Natural killer cell treated with Interleukin-12 subunit alpha and Interleukin-12 subunit beta and Interleukin-15 and Interleukin-18, amount 100 ng/mL, for 72 hours (primary cell): ENCODE measurements at regions not wholly inside any gene's neighbourhood (a gene's known extent, or its start where the extent isn't known, plus 50 kb on each side); places are given as distances from the start of the nearest gene placed in this dataset.
A peak's percentile ranks its signal among the peaks of the same experiment; 100 is the strongest.
"Not testable (repeated sequence)": the region's sequence is repeated elsewhere in the genome, so short reads cannot be mapped to it uniquely, and the experiment has no call there.

Experiments
- ATAC-seq, 2 donors: fragments of 150-1000 bp; cut with Tn5 transposase in 1 of 2; sonication (Bioruptor Pico), chemical (Tn5 transposase) in 1 of 2; 2 replicates each; pipeline ENCODE4 v1.10.0; 2021
- DNase-seq: peaks from one replicate; pipeline ENCODE4 v3.0.0; 2022; ENCODE audit warnings: low spot score
- H3K27ac Mint-ChIP-seq, 2 donors: 1 replicate in 1 of 2; 2 replicates in 1 of 2; pipeline ENCODE4 v1.8.0; 2022; ENCODE audit warnings: mixed read lengths in 2 of 2, mild to moderate bottlenecking in 1 of 2, moderate library complexity in 1 of 2
- H3K27me3 Mint-ChIP-seq, 2 donors: 1 replicate in 1 of 2; 2 replicates in 1 of 2; pipeline ENCODE4 v1.8.0; 2022; ENCODE audit warnings: mixed read lengths in 2 of 2
- H3K36me3 Mint-ChIP-seq: one replicate; pipeline ENCODE4 v1.8.0; 2022; ENCODE audit warnings: mixed read lengths
- H3K4me1 Mint-ChIP-seq, 2 donors: 1 replicate in 1 of 2; 2 replicates in 1 of 2; pipeline ENCODE4 v1.8.0; 2022; ENCODE audit warnings: low read depth in 2 of 2, mixed read lengths in 2 of 2, mild to moderate bottlenecking in 1 of 2
- H3K4me3 Mint-ChIP-seq: one replicate; pipeline ENCODE4 v1.8.0; 2022; ENCODE audit warnings: mixed read lengths
- H3K9me3 Mint-ChIP-seq: 2 replicates; pipeline ENCODE4 v1.8.0; 2022; ENCODE audit warnings: mixed read lengths

DNA sequence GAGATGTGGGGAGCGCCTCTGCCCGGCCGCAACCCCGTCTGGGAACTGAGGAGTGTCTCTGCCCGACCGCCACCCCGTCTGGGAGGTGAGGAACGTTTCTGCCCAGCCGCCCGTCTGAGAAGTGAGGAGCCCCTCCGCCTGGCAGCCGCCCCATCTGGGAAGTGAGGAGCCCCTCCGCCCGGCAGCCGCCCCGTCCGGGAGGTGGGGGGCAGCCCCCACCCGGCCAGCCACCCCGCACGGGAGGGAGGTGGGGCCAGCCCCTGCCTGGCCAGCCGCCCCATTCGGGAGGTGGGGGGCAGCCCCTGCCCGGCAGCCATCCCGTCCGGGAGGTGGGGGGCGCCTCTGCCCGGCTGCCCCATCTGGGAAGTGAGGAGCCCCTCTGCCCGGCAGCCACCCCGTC, 137.7 kb downstream of the KBTBD2 start:
- not testable (repeated sequence) for H3K36me3 Mint-ChIP-seq, H3K4me1 Mint-ChIP-seq, H3K27me3 Mint-ChIP-seq, H3K4me3 Mint-ChIP-seq, ATAC-seq, DNase-seq, H3K9me3 Mint-ChIP-seq, H3K27ac Mint-ChIP-seq

DNA sequence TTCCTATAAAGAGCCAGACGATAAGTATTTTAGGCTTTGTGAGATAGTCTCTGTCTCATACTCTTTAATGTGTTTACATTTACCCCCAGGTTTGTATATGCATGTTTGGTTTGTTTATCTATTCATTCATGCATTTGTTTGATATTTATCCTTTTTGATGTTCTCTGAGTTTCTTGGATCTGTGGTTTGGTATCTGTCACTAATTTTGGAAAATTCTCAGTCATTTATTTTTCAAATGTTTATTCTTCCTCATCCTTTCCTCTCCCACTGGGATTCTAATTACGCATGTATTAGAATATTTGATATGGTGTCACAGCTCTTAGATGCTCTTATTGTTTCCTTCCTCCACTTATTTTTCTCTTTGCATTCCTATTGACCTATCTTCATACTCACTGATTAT, 143.2 kb downstream of the KBTBD2 start:
- not testable (repeated sequence) for H3K27ac Mint-ChIP-seq, ATAC-seq, H3K36me3 Mint-ChIP-seq, DNase-seq, H3K4me3 Mint-ChIP-seq, H3K9me3 Mint-ChIP-seq, H3K4me1 Mint-ChIP-seq
- H3K27me3 Mint-ChIP-seq = peaks cover 0 to 21% of the 10 kb centered on the region in 2 donors

DNA sequence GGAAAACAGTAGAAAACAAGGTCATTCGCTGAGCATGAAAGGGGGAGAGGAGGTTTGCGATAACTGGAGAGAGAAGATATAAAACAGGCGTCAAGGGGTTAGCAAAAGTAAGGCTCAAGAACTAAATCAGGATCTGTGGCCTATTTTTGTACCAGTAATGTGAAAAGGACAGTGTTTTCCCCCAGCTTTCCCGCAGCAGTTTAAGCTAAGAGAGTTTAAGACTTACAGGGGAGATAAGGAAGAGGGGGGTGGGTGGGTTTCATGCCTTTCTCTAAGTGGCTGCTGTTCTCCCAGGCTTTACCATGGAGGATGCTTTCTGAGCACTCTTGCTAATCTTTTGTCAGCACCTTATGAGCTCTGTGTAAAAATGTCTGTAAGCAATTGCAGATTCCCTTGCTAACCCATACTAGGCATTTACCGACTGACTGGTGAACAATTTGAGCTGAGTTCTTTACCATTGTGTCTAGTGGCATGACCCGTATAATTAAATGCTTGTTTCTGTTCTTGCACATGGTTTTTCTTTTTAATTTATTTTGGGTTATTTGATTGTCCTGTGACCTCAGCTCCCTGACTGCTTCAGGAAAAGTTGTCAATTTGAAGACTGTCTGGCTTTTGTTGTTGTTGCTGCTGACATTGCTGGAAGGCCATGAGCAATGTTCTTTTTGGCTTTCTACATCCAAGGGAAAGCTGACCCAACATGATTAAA, 144.0 kb downstream of the KBTBD2 start:
- H3K27me3 Mint-ChIP-seq = peaks cover 0 to 19% of the 10 kb centered on the region in 2 donors
- not testable (repeated sequence) for H3K4me1 Mint-ChIP-seq, ATAC-seq, H3K36me3 Mint-ChIP-seq, H3K4me3 Mint-ChIP-seq, H3K27ac Mint-ChIP-seq, H3K9me3 Mint-ChIP-seq, DNase-seq

DNA sequence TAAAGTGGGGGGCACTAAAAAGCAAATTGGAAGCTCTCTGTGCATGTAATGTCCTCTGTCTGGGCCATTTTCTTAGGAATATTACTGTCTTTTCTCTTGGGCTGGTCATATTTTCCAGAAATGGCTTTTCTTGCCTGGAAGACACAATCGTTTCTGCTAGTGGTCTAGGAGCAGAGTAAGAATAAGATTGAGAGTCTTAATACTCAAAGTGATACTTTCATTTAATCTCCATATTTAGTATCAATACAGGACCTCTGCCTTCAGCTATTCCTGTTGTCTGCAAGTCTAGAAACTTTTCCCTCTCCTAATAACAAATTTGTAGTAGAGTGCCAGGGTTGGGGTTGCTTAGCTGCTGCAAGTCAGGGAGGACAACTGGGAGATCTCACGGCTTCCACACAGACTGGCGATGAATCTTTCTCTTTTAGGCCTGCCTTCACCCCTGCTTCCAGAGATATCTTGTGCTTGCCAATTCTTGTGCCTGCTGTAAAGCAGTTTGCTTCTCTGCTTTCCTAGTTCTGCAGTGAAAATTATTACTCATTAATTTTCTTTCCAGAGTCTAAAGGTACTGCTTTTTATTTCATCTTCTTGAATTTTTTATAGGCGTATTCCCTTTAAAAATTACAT, 149.6 kb downstream of the KBTBD2 start:
- peak overlapping the region in 1 of 2 donors; percentile 20 for H3K27ac Mint-ChIP-seq
- not testable (repeated sequence) for H3K9me3 Mint-ChIP-seq, H3K36me3 Mint-ChIP-seq, DNase-seq
- H3K27me3 Mint-ChIP-seq = peaks cover 0 to 15% of the 10 kb centered on the region in 2 donors
- peak overlapping the region; percentile 70 for H3K4me3 Mint-ChIP-seq
- ATAC-seq = peak in 1 of 2 donors; percentile 69
- H3K4me1 Mint-ChIP-seq = peaks cover 0 to 19% of the 10 kb centered on the region in 2 donors

DNA sequence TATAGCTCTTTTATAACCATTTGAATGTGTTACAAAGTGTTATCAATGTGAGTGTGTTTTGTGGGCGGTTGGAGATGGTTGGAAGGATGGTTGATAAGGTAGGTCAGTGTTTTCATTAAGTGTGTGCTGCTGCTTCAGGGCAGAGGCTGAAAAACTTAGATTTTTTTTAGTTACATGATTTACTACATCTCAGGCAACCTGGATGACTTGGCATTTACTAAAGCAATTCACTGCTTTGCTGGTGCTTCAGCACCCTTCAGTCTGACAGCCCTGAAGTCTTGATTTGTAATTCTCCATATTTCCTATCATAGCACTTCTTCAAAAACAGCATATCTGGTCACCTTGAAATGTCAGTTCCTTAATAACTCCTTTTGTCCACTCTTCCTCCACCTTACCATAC, 151.8 kb downstream of the KBTBD2 start:
- Mint-ChIP-seq H3K27me3 (peaks cover 0 to 15% of the 10 kb centered on the region in 2 donors), H3K4me1 (peaks cover 0 to 28% of the 10 kb centered on the region in 2 donors)
- not testable (repeated sequence) for H3K9me3 Mint-ChIP-seq, ATAC-seq, H3K36me3 Mint-ChIP-seq, H3K4me3 Mint-ChIP-seq, DNase-seq, H3K27ac Mint-ChIP-seq

DNA sequence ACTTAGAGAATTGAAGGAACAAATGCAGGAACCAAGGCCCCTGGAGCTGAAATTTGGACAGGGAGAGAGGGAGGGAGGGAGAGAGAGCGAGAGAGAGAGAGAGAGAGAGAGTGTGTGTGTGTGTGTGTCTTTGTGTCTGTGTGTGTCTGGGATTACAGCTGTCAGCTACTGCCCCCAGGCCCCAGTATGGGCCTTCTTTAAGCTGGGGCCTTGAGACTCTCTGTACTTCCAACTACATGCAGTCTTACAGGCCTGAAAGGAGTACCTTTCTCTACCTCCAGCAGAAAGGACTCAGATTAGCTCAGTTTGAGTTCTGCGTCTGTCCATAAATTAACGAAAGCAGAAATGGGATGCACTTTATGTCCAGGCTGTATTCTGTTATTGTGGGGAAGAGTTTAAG, 153.2 kb downstream of the KBTBD2 start:
- Mint-ChIP-seq H3K4me1 (peaks cover 0 to 29% of the 10 kb centered on the region in 2 donors), H3K27me3 (peaks cover 0 to 11% of the 10 kb centered on the region in 2 donors)
- not testable (repeated sequence) for H3K27ac Mint-ChIP-seq, H3K36me3 Mint-ChIP-seq, DNase-seq, H3K4me3 Mint-ChIP-seq, H3K9me3 Mint-ChIP-seq
- peak in 1 of 2 donors; percentile 31 for ATAC-seq

DNA sequence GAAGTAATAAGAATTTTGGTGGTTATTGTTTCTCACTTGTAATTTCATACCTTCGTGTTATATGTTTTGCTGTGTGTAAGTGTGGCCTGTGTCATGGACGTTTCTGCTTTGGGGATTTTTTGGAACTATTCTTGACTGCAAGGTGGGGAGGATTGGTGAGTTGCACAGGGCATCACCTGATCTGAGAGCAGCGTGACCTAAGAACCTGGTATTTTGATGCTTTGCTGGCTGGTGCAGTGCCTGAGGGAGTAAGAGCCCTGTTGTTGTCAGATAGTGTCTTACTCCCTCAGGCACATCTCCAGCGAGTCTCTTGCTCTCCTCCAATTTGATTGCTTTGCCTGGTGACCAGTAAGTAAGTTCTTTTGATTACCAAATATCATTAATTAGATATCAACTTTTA, 158.8 kb downstream of the KBTBD2 start:
- Mint-ChIP-seq H3K4me1 (peaks cover 0 to 21% of the 10 kb centered on the region in 2 donors), H3K4me3 (peak overlapping the region; percentile 13)
- not testable (repeated sequence) for H3K27me3 Mint-ChIP-seq, ATAC-seq, H3K27ac Mint-ChIP-seq, H3K36me3 Mint-ChIP-seq, H3K9me3 Mint-ChIP-seq, DNase-seq

DNA sequence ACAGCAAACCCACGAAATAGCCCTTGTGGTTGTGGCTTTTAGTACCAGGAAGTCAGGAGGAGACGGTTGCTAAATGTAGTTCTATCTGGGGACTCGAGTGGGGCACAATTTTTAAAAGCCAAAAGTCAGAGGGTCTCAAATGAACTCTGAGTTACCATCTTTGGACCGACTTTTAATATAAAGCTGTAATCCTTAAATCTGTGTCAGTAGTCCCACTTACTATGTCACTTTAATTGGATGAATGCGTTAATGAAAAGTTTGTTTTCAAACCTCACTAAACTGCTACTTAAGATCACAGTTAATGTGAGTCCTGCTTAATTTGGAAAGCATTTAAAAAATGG, 162.3 kb downstream of the KBTBD2 start:
- Mint-ChIP-seq H3K27me3 (peaks cover 0 to 15% of the 10 kb centered on the region in 2 donors), H3K4me3 (peak overlapping the region; percentile 75), H3K4me1 (peaks cover 3 to 19% of the 10 kb centered on the region in 2 donors)
- not testable (repeated sequence) for H3K36me3 Mint-ChIP-seq, DNase-seq, H3K27ac Mint-ChIP-seq, H3K9me3 Mint-ChIP-seq, ATAC-seq

DNA sequence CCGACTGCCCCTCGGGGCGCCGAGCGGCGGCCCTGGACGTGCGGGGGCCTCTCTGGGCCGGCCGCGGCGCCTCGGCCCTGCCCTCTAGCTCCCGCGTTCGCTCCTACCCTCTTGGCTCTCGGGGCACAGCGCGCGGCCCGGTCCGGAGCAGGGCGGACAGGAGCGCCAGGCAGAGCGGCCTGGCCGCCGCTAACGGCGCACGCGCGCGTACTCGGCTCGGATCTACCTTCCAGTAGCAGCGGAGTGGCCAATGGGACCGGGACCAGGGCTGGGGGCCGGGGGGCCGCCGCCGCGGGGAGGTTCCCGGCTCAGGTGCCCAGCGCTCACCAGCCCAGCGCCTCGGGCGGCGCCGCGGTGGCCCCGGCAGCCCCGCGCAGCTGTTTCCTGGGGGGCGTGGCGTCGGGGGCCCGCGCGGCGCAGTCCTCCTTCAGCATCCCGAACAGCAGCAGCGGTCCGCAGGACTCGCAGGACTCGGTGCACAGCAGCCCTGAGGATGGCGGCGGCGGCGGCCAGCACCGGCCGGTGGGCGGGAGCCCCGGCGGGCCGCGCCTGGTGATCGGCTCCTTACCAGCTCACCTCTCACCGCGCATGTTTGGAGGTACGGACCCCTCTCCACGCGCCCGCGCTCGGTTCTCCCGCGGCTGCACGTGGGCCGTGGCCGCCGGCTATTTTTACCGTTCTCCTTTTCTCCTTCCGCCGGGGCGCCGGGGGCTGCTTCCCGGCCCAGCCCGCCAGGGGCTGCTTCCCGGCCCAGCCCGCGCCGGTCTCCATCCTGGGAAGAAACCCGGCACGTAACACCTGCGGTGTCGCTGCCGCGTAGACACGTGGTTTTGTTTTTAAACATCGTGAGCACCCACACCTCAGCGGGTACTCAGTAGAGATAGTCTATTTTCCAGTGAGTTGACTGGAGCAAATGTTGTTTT, 162.9 kb downstream of the KBTBD2 start:
- DNase-seq (peak; percentile 65), ATAC-seq (peak; percentile 85 to 89)
- H3K27ac Mint-ChIP-seq, H3K9me3 Mint-ChIP-seq, H3K36me3 Mint-ChIP-seq: not testable (repeated sequence)
- Mint-ChIP-seq H3K27me3 (peaks cover 0 to 16% of the 10 kb centered on the region in 2 donors), H3K4me3 (peak overlapping the region; percentile 83), H3K4me1 (peaks cover 3 to 19% of the 10 kb centered on the region in 2 donors)

DNA sequence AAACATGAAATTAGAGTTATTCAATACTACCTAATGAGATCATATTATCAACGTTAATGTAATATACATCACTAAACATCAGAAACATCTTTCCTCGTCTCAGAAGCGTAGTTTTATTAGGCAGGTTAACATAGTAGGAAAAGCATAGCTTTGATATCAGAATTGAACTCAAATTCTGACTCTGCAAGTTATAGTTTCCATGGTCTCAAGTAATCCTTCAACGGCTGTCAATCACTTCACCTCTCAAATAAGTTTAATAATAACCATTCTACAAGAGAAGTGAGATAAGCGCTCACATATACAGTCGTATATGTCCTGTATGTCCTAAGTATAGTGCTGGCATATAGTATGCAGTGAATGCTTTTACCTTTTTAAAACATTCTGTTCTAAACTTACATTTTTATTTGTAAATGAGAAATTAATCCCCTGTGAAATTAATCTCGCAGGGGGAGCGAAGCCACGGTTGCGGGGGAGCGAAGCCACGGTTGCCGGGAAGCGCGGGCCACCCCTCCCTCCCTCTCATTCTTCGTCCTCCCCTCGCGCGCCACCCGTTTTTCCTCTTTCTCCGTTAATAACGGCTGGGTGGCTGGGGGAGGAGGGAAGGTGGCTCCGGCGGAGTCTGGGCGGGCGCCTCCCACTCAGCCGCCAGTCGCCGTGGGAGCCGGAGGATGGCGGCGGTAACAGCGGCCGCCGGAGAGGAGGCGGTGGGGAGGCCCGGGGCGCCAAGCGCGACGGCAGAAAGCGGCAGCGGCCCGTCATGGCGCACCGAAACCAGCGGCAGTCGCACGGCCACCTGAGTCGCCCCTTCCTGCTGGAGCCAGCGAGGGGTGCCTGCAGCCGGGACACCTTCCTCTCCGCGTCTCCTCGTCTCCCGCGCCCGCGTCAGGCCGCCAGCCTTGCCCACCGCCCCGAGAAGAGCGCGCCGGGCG, 163.8 kb downstream of the KBTBD2 start:
- Mint-ChIP-seq H3K27ac (peak overlapping the region in 1 of 2 donors; percentile 65), H3K27me3 (peaks cover 0 to 15% of the 10 kb centered on the region in 2 donors), H3K4me1 (peaks cover 3 to 17% of the 10 kb centered on the region in 2 donors), H3K4me3 (peak overlapping the region; percentile 83)
- peak; percentile 61 for DNase-seq
- not testable (repeated sequence) for H3K36me3 Mint-ChIP-seq, H3K9me3 Mint-ChIP-seq
- peak; percentile 78 to 85 for ATAC-seq

DNA sequence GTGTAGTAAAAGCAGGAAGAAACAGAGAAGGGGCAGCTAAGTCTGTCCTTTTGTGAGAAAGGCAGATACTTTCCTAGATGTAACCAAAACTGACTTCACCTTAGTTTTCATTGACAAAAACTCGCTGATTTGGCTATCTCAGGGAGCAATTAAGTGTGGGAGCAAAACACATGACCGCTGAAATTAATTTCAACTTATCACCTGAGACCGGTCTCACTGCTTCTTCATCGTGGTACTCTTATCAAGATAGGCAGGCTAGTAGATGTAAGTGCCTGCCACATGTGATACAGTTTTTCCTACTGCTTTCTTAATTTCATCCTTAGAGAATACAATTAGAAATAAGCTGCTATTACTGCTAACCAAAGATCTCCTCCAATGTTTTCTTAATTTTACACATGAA, 168.7 kb downstream of the KBTBD2 start:
- H3K27ac Mint-ChIP-seq, DNase-seq, ATAC-seq, H3K4me3 Mint-ChIP-seq, H3K4me1 Mint-ChIP-seq, H3K36me3 Mint-ChIP-seq, H3K9me3 Mint-ChIP-seq: not testable (repeated sequence)
- H3K27me3 Mint-ChIP-seq = peaks cover 0 to 12% of the 10 kb centered on the region in 2 donors

DNA sequence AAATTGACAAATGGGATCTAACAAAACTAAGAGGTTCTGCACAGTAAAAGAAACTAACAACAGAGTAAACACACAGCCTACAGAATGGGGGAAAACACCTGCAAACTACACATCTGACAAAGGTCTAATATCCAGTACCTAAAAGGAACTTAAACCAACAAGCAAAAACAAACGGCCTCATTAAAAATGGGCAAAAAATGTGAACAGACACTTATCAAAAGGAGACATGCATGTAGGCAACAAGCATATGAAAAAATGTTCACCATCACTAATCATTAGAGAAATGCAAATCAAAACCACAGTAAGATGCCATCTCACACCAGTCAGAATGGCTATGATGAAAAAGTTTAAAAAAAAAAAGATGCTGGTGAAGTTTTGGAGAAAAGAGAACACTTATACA, 197.4 kb downstream of the KBTBD2 start:
- Mint-ChIP-seq H3K36me3 (no peaks in the 10 kb centered on the region), H3K27ac (no peak overlapping the region), H3K27me3 (peaks cover 0 to 8% of the 10 kb centered on the region in 2 donors), H3K4me3 (no peak overlapping the region), H3K9me3 (no peaks in the 10 kb centered on the region), H3K4me1 (peaks cover 4 to 5% of the 10 kb centered on the region in 2 donors)
- DNase-seq = no peak
- no peak for ATAC-seq
